ENCODE measurements at regions not wholly inside any gene's neighbourhood (a gene's known extent, or its start where the extent isn't known, plus 50 kb on each side); places are given as distances from the start of the nearest gene placed in this dataset.

DNA sequence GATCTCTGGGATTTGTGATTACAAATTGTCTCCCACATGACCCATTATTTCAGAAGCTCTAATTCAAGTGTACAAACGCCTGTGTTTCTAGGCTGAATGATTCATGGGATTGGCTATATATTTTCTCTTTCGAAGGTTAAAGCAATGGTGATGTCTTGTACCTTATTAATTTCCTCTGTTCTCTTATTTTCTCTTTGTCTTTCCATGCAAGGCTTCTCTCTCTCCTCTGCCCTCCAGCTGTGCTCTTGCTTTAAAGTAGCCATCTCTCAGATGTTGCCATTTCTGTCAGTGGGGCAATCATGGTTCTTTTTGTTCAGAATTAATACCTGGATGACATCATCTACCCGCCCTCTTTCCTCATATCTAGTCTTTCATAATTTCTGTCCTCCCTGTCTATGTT lies 184.3 kb upstream of the ATP10B start:
- Histone ChIP-seq H3K9ac (no peak overlapping the region), H3K79me2 (ENCODE audit: insufficient read depth) (no peaks in the 10 kb centered on the region), H3K27ac (no peak overlapping the region), H3F3A (ENCODE audit: insufficient read depth) (no peaks in the 10 kb centered on the region), H3K4me3 (no peak overlapping the region), H4K20me1 (ENCODE audit: insufficient read depth) (no peaks in the 10 kb centered on the region), H3K9me3 (ENCODE audit: low read depth) (no peaks in the 10 kb centered on the region), H2AFZ (no peak overlapping the region), H3K4me2 (ENCODE audit: unreplicated experiment) (no peak overlapping the region), H3K36me3 (ENCODE audit: low read depth) (no peaks in the 10 kb centered on the region), H3K4me1 (ENCODE audit: insufficient read depth) (no peaks in the 10 kb centered on the region), H3K9me2 (ENCODE audit: insufficient read depth) (no peaks in the 10 kb centered on the region), H3K27me3 (replicated peaks; ENCODE audit: insufficient read depth) (no peaks in the 10 kb centered on the region)
- TF ChIP-seq EZH2phosphoT487 (IDR thresholded peaks at IDR 0.05; ENCODE audit: insufficient read depth, low read depth), result no peak
- TF ChIP-seq EZH2 (IDR thresholded peaks at IDR 0.05; ENCODE audit: insufficient read depth, poor library complexity, severe bottlenecking), result no peak
- in situ Hi-C loops (cut with MboI), result no loop called here
- WGBS, 2 experiments (ENCODE audit: low coverage in 1 of 2, low lambda C conversion rate in 2 of 2, missing lambda C conversion rate in 2 of 2), result 41 to 45% methylated on average over 3 of the region's 3 CpGs
- no peak for DNase-seq

DNA sequence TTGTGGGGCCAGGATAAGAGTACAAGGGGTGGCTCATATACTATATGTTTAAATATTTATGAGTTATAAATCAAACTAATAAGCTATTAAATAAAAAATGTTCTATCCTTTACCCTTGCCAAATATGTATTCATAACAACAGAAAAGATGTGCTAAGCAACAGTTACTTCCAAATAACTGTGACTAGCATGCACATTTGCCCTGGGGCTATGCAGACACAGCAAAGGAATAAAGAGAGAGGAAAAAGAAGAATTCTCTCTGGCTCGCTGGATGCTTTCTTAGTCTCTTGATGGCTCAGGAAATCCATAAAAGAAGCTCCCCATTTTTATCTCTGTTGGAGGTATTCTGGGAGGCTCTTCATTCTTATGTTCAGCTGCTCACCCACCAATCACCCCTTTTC lies 182.4 kb upstream of the ATP10B start:
- H2AFZ ChIP-seq, result no peak overlapping the region
- no peak overlapping the region for H3K9ac ChIP-seq
- no peak overlapping the region for H3K4me3 ChIP-seq
- no peaks in the 10 kb centered on the region for H4K20me1 ChIP-seq (ENCODE audit: insufficient read depth)
- no peaks in the 10 kb centered on the region for H3K27me3 ChIP-seq (replicated peaks; ENCODE audit: insufficient read depth)
- H3K9me3 ChIP-seq (ENCODE audit: low read depth), result no peaks in the 10 kb centered on the region
- no peaks in the 10 kb centered on the region for H3K79me2 ChIP-seq (ENCODE audit: insufficient read depth)
- no peaks in the 10 kb centered on the region for H3F3A ChIP-seq (ENCODE audit: insufficient read depth)
- TF ChIP-seq EZH2phosphoT487 (IDR thresholded peaks at IDR 0.05; ENCODE audit: insufficient read depth, low read depth), result no peak
- no peak for TF ChIP-seq EZH2 (IDR thresholded peaks at IDR 0.05; ENCODE audit: insufficient read depth, poor library complexity, severe bottlenecking)
- in situ Hi-C loops (cut with MboI), result no loop called here
- no peaks in the 10 kb centered on the region for H3K36me3 ChIP-seq (ENCODE audit: low read depth)
- WGBS, 2 experiments (ENCODE audit: low coverage in 1 of 2, low lambda C conversion rate in 2 of 2, missing lambda C conversion rate in 2 of 2), result 26 to 28% methylated on average over 1 of the region's 1 CpG
- H3K4me2 ChIP-seq (ENCODE audit: unreplicated experiment), result no peak overlapping the region
- no peaks in the 10 kb centered on the region for H3K9me2 ChIP-seq (ENCODE audit: insufficient read depth)
- DNase-seq, result no peak
- no peaks in the 10 kb centered on the region for H3K4me1 ChIP-seq (ENCODE audit: insufficient read depth)
- H3K27ac ChIP-seq, result no peak overlapping the region

DNA sequence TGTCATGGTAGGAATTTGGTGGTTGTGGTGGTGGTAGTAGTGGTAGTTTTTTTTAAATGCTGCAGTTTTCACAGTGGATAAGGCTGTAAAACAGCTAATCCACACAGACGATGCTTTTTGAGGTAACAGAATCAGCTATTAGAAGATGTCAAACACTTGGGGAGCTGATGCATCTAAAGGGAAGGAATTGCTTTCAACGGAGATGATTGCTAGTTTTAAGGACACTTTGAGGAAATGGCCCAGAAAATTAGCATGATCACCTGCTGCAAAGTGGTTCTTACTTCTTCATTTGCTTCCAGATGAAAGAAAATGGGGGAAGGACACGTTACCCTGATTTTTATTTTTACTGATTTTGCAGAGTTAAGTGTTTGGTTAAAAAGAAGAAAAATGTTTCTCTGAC lies 178.2 kb upstream of the ATP10B start:
- Histone ChIP-seq H3K9me2 (ENCODE audit: insufficient read depth) (no peaks in the 10 kb centered on the region), H4K20me1 (ENCODE audit: insufficient read depth) (no peaks in the 10 kb centered on the region), H3K9ac (no peak overlapping the region), H3K9me3 (ENCODE audit: low read depth) (no peaks in the 10 kb centered on the region), H3K36me3 (ENCODE audit: low read depth) (no peaks in the 10 kb centered on the region), H3K27ac (no peak overlapping the region), H3K4me2 (ENCODE audit: unreplicated experiment) (no peak overlapping the region), H3K79me2 (ENCODE audit: insufficient read depth) (no peaks in the 10 kb centered on the region), H3K4me3 (no peak overlapping the region), H3K4me1 (ENCODE audit: insufficient read depth) (no peaks in the 10 kb centered on the region), H3K27me3 (replicated peaks; ENCODE audit: insufficient read depth) (no peaks in the 10 kb centered on the region), H2AFZ (no peak overlapping the region), H3F3A (ENCODE audit: insufficient read depth) (no peaks in the 10 kb centered on the region)
- 16 to 30% methylated on average over 3 of the region's 3 CpGs for WGBS, 2 experiments (ENCODE audit: low coverage in 1 of 2, low lambda C conversion rate in 2 of 2, missing lambda C conversion rate in 2 of 2)
- in situ Hi-C loops (cut with MboI), result no loop called here
- TF ChIP-seq EZH2 (IDR thresholded peaks at IDR 0.05; ENCODE audit: insufficient read depth, poor library complexity, severe bottlenecking) (no peak), EZH2phosphoT487 (IDR thresholded peaks at IDR 0.05; ENCODE audit: insufficient read depth, low read depth) (no peak)
- DNase-seq, result no peak

DNA sequence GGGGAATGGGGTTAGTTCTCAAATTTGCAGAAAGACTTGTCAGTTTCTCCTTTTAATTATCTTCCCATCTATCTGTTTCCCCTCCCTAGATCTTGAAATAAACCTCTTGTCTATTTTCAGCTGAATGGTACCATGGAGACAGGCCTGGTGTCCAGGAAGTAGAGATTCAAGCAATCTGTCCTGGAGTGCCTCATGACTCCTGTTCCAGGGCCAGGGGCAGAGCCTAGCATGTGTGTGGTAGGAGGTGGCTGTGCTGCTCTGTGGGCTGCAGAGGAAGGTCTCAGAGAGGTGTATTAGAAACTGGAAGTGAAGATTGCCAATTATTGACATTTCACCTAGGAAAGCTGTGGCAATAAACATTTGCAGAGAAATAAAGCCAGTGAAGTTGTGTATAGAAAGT lies 175.8 kb upstream of the ATP10B start:
- Histone ChIP-seq H3K9me3 (ENCODE audit: low read depth) (no peaks in the 10 kb centered on the region), H3K4me2 (ENCODE audit: unreplicated experiment) (no peak overlapping the region), H3K9me2 (ENCODE audit: insufficient read depth) (no peaks in the 10 kb centered on the region), H2AFZ (no peak overlapping the region), H3K79me2 (ENCODE audit: insufficient read depth) (no peaks in the 10 kb centered on the region), H3K4me3 (no peak overlapping the region), H3K27ac (no peak overlapping the region), H3F3A (ENCODE audit: insufficient read depth) (no peaks in the 10 kb centered on the region), H3K4me1 (ENCODE audit: insufficient read depth) (no peaks in the 10 kb centered on the region), H3K9ac (no peak overlapping the region), H3K36me3 (ENCODE audit: low read depth) (no peaks in the 10 kb centered on the region), H4K20me1 (ENCODE audit: insufficient read depth) (no peaks in the 10 kb centered on the region), H3K27me3 (replicated peaks; ENCODE audit: insufficient read depth) (no peaks in the 10 kb centered on the region)
- TF ChIP-seq EZH2phosphoT487 (IDR thresholded peaks at IDR 0.05; ENCODE audit: insufficient read depth, low read depth) (no peak), EZH2 (IDR thresholded peaks at IDR 0.05; ENCODE audit: insufficient read depth, poor library complexity, severe bottlenecking) (no peak)
- in situ Hi-C loops (cut with MboI), result no loop called here
- DNase-seq, result no peak

DNA sequence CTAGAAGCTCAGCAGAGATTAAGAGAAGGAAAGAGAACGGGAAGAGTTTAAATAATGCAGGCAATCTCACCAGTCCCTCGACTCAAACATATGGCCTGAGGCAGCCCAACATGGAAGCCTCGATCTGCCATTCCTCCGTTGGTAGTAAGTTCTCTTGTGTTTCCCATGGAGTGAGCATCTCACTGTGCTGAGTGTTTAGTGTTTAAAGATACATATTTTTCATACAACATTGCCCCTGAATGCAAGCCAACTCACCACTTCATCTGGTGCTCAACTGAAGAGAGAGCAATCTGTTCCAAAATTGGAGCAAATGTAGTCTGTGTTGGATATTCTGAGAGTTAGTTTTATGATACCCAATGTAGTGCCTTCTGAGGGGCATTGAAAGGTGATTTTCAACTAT lies 171.5 kb upstream of the ATP10B start:
- Histone ChIP-seq H4K20me1 (ENCODE audit: insufficient read depth) (no peaks in the 10 kb centered on the region), H3K4me2 (ENCODE audit: unreplicated experiment) (no peak overlapping the region), H3K27ac (no peak overlapping the region), H3K36me3 (ENCODE audit: low read depth) (no peaks in the 10 kb centered on the region), H3K4me3 (no peak overlapping the region), H3F3A (ENCODE audit: insufficient read depth) (no peaks in the 10 kb centered on the region), H3K27me3 (replicated peaks; ENCODE audit: insufficient read depth) (no peaks in the 10 kb centered on the region), H3K4me1 (ENCODE audit: insufficient read depth) (no peaks in the 10 kb centered on the region), H2AFZ (no peak overlapping the region), H3K9me3 (ENCODE audit: low read depth) (no peaks in the 10 kb centered on the region), H3K79me2 (ENCODE audit: insufficient read depth) (no peaks in the 10 kb centered on the region), H3K9ac (no peak overlapping the region), H3K9me2 (ENCODE audit: insufficient read depth) (no peaks in the 10 kb centered on the region)
- TF ChIP-seq EZH2 (IDR thresholded peaks at IDR 0.05; ENCODE audit: insufficient read depth, poor library complexity, severe bottlenecking) (no peak), EZH2phosphoT487 (IDR thresholded peaks at IDR 0.05; ENCODE audit: insufficient read depth, low read depth) (no peak)
- DNase-seq, result no peak
- 31 to 36% methylated on average over 4 of the region's 4 CpGs for WGBS, 2 experiments (ENCODE audit: low coverage in 1 of 2, low lambda C conversion rate in 2 of 2, missing lambda C conversion rate in 2 of 2)
- in situ Hi-C loops (cut with MboI), result no loop called here

All from GM23248 (cell line).